GM19240 (cell line): ENCODE measurements at regions not wholly inside any gene's neighbourhood (a gene's known extent, or its start where the extent isn't known, plus 50 kb on each side); places are given as distances from the start of the nearest gene placed in this dataset.

Experiments used
- DNase-seq: peaks from one replicate; pipeline ENCODE4 v3.0.0; 2011; ENCODE audit warnings: low spot score; ENCODE audit not compliant: insufficient read length

- no peak for DNase-seq
These were observed 50.1 kb upstream of the ASAP2 start for GRCh38 chr2:9156483-9156882.

DNA sequence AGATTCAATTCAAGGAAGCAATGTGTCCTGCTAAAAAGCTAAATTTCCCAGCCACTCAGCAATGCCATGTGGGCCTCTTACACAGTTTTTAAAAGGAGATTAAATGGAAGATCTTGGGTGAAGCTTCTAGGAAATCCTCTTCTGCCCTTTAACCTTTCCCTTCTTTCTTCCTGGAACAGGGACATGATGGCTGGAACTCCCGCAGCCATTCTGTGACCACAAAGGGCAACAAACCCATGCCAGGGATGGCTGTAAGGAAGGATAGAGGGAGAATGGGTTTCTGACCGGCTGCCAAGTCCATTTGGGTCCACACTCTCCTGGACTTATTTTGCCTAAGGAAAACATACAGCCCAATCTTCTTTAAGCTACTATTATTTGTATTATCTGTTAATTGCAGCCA is 52.6 kb upstream of the ASAP2 start:
- DNase-seq, result no peak

- DNase-seq, result no peak
These were observed 53.0 kb upstream of the ASAP2 start for GRCh38 chr2:9153643-9153980.

- DNase-seq, result no peak
These were observed 53.5 kb upstream of the ASAP2 start for GRCh38 chr2:9152975-9153642.

GRCh38 chr2:9150906-9151305 is 55.7 kb upstream of the ASAP2 start:
- DNase-seq, result no peak

DNA sequence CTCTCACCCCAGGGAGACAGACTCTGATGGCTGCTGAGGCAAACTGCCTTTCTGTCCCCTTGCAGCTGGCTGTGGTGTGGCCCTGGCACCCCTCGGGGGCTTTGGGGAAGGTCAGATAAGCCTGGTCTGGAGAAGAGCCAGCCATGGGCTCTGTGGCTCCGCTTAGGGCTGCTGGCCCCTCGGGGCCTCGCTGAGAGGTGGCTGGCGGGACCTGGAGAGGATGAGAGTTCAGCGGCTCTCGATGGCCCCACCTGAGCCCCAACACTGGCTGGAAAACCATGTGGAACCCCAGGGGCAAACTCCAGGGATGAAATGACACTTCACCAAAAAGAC is 56.1 kb upstream of the ASAP2 start:
- no peak for DNase-seq

DNA sequence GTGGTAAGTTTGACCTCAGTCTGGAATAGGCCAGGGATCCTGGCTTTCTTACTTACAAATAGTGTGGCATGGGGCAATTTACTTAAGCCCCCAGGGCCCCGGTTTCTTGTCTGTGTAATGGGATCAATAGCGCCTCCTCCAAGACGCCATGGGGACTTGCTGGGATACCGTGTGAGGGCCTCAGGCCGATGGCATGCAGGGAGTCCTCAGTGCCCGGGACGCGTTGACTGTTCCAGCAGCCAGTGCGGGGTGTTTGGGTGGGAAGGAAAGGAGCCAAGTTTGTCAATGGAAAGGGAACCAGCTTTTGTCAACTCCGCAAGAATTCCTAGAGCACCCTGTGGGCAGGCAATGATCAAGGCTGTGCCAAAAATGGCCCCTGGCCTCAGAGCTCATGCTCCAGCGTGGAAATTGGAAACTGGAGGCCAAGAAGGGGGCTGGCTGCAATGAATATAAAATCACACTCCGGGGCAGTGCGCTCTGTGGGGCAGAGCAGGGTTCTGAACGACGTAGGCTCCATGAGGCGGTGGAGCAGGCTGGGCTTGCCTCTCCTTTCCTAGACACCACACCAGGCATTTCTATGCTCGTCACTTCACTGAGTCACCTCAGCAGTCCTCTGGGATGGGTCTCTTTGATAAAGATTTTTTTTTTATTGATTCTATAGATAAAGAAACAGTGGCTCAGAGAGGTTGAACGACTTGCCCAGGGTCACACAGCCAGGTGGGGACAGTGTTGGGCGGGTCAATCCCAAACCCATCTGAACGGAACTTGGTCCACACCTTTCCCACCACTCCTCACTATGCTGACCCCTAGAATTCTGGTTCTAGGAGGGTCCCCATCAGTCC is 56.7 kb upstream of the ASAP2 start:
- DNase-seq, result no peak

DNA sequence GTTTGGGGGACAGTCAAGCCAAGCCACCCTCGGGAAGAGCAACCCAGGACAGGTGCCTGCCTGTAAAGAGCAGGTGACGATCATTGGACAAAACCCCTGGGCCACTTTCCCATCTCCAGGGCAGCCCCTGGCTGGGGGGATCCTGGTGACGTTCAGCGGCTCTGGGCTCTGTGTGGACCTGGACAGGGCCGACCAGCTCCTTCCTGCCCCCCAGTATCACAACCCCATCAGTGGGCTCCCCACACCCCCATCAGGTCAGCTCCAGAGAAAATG is 57.3 kb upstream of the ASAP2 start:
- DNase-seq, result no peak

- DNase-seq, result no peak
These were observed 60.0 kb upstream of the ASAP2 start for GRCh38 chr2:9146646-9147045.

GRCh38 chr2:9145752-9146430 is 60.7 kb upstream of the ASAP2 start:
- no peak for DNase-seq

- no peak for DNase-seq
These were observed 61.4 kb upstream of the ASAP2 start for GRCh38 chr2:9145109-9145751.

DNA sequence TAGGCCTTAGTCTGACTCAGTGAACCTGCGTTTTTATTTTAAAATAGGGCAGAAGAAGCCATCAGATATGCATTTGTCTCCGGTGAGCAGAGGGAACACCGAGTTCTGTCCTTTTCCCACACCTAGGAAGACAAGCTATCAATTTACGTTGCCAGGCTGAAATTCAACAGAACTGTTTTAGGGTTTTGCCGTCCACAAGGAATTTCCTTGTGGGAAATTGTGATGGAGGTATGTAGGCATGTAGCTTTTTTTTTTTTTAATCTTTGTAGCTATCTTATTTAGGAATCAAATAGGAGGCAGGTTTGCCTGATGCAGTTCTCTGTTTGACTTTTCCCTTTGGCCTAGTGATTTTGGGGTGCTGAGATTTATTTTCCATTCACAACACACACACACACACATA is 62.0 kb upstream of the ASAP2 start:
- DNase-seq, result no peak

DNA sequence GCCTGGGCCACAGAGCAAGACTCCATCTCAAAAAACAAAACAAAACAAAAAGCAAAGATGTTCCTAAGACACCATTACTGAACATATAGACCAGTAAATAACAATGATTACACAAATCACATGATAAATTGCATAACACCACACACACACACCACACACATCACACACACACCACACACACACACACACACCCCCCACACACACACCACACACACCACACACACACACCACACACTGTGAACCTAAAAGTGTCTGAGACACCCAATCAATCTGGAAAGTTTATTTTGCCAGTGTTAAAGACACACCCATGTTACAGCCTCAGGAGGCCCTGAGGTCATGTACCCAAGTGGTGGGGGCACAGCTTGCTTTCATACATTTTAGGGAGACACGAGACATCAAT is 62.6 kb upstream of the ASAP2 start:
- no peak for DNase-seq

DNA sequence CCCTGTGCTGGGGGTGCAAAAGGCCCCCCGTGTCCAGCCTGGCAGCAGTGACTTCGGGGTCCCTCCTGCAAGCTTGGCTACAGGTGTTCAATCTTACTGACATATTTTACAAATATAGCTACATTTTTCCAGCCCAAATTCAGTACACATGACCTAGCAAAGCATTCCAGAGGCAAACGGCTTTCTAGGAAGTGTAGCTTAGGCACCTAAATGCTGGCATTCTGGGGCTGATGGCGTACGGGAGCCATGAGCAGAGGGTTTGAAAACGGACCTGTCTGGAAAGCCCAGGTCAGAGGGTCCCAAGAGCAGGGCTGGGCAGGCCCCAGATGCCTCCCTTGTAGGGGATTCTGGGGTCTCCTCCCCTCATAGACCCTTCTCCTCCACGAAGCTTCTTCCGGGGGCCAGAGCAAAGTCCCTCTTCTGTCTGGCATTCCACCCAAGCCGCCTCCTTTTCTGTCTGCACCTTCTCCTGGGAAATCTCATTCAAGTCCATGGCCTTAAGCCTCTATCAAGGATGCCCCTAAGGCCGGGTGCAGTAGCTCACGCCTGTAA is 63.3 kb upstream of the ASAP2 start:
- DNase-seq, result no peak

- DNase-seq, result peak; percentile 82
These were observed 63.9 kb upstream of the ASAP2 start for GRCh38 chr2:9142551-9143263.

GRCh38 chr2:9141706-9142460 is 64.7 kb upstream of the ASAP2 start:
- no peak for DNase-seq

DNA sequence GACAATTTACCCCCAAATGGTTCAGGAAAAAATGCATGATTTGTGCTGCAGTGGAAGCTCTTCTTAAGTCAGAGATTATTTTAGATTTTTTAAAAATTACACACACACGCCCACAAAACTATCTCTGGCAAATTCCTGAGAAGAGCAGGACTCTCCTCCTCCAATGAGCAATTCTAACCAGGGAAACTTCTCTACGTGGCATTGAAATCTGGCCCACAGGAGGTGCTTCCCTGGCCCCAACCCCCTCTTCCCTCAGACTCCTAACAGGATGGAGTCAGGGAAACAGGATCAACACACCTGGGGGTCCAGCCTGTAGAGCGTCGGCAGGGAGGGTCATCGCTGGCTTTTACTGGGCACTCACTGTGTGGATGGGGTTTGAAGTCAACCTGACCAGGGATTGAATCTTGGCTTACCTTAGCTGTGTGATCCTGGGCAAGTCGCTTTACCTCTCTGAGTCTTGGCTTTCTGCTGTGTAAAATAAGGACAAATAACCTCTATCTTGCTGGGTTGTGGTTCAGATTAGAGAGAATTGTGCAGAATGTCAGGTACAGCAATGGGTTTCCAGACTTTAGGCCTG is 65.4 kb upstream of the ASAP2 start:
- DNase-seq, result no peak

DNA sequence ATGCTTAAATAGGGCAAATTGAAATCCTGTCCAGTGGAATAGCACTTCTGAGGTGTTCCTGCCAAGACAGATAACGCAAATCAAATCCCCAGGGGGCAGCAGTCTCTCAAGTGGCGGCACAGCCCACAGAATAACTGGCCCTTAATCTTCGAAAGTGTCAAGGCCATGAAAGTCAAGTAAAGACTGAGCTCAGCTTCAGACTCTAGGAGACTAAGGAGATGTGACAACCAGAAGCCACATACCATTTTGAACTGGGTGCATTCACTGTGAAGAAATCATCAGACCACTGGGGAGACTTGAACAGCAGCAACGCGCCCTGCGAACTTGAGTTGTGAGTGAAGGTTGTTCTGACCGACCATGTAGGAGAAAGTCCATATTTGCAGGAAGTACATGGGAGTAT is 66.0 kb upstream of the ASAP2 start:
- DNase-seq, result no peak

DNA sequence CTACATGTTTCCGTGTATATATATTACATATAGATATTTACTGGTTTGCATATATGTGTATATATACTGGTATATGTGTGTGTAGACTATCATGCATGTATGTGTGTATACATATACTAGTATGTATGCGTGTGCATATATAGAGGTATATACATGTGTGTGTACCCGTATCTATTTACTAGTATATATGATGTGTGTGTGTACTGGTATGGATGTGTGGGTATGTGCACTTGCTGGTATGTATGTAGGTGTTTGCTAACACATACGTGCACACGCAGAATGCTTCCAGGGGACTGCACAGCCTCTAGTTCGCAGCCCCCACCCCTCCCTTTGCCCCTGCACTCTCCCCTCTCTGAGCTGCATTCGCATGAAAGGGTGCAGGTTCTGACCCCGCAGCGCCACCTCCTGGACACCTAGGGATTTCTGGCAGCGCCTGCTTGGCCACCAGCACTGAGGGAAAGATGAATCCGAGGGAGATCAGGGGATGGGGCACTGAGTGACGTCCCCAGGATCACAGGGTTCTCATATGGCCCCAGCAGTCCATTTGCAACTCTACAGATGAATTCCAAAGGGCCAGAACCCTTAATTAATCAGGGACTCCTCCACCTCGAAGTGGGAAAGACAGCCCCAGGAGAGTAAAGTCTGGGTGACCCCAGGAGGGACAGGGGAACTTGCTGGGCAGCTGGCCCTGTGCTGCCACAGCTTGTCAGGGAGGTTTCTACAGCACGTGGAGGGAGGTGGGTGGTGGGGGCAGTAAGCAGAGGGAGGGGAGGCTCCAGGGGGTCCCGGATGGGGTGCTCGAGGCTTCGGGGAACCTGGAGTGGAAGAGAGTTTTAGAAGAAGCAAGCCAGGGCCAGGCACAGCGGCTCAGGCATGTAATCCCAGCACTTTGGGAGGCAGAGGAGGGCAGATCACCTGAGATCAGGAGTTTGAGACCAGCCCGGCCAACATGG is 66.8 kb upstream of the ASAP2 start:
- DNase-seq, result peak; percentile 38
